COLO668 (cell line): ENCODE measurements at regions not wholly inside any gene's neighbourhood (a gene's known extent, or its start where the extent isn't known, plus 50 kb on each side); places are given as distances from the start of the nearest gene placed in this dataset.

ENCODE experiments used
- DNase-seq: peaks from one replicate; lab custom pipeline; 2025; ENCODE audit not compliant: unreplicated experiment; lab: John Stamatoyannopoulos, UW

- no peak for DNase-seq
Measured at GRCh38 chr3:176737480-176738110, 459.7 kb downstream of the TBL1XR1 start.

DNA sequence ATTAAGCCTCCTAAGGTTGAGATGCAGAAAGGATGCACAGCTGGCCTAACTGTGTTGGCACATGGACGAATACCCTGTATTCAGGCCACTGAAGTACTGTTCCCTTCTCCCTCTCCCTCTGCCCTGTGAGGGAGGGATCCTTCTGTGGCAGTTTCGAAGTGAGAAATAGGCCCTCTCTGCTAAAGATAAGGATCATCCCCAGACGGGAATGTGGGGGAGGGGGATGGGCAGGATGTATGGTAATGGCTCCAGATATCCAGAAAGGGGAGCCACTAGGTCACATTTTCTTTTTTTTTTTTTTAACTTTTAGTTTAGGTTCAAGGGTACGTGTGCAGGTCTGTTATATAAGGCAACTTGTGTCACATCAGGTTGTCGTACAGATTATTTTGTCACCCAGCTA, 463.1 kb downstream of the TBL1XR1 start:
- no peak for DNase-seq

GRCh38 chr3:176724394-176724759, 472.9 kb downstream of the TBL1XR1 start:
- no peak for DNase-seq

DNA sequence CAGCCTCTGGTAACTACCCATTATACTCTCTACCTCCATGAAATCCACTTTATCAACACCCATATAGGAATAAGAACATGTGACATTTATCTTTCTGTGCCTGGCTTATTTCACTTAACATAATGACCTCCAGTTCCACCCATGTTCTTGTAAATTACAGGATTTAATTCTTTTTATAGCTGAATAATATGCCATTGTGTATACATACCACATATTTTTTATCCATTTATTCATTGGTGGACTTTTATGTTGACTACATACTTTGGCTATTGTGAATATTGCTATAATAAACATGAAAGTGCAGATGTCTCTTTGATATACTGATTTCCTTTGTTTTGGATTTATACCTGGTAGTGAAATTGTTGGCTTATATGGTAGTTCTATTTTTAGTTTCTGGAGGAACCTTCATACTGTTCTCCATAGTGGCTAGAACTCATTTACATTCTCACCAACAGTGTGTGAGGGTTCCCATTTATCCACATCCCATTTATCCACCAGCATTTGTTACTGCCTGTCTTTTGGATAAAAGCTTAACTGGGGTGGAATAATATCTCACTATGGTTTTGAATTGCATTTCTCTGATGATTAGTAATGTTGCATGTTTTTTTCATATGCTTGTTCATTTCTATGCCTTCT, 473.4 kb downstream of the TBL1XR1 start:
- no peak for DNase-seq

- no peak for DNase-seq
Measured at GRCh38 chr3:176714034-176714433, 483.2 kb downstream of the TBL1XR1 start.

DNA sequence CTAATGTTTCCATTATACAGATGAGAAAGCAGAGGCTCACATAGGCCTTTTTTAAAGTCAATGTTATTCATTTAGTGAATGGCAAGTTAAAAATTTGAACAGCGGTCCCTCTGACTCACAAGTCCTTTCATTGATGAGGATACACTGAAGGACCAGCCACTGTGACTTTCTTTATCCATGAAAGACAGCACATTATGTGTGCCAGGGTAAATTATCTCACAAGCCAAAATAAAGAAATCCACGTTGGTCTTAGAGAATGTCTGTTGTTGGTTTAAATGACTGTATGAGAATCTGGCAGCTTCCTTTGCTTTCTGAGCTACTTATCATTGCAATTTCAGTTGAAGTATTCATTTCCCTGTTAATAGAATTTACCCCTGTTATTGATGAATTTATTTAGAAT, 485.1 kb downstream of the TBL1XR1 start:
- DNase-seq = no peak

DNA sequence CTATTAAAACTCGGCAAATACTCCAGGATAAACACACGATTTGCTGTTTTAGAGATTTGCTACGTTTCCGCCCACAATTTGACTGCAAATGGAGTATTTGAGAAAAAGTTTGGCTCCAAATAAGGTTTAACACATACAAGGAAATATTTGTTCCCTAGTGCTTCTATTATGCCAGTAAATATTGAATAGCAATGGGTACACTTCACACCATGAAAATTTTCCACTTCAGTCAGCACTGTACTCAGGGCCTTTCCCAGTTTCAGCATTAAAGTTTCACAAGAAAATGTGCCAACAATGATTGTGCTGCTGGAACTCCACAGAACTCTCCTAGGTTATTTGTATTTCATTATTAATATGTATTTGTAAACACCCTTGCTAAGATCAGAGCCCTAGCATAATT, 498.0 kb downstream of the TBL1XR1 start:
- no peak for DNase-seq

DNA sequence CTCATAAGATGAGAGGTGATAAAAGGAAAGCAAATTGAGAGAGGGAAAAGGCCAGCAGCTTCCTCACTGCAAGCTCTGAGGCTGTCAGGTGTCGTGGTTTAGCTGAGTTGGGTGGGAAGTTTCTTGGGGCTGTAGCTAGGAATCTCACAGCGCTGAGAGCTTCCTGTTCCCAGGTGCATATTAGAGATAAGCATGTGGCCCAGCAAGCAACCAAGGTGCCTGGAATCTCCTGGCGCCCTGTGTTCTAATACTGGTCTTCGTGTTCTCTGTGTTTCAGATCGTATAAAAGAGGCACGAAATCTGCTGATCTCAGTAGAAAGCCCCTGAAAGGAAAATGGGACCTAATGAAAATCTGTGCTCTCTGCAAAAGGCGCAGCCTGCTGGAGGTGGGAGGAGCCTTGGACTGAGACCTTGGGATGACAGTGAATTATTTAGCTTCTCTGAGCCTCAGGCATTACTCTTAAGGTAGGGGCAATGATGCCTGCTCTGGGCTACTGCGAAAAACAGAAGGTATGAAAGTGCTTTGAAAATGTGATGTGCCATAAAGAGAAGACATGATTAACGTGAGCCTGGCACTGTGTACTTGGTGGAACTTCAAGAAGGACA, 499.9 kb downstream of the TBL1XR1 start:
- DNase-seq = no peak

DNA sequence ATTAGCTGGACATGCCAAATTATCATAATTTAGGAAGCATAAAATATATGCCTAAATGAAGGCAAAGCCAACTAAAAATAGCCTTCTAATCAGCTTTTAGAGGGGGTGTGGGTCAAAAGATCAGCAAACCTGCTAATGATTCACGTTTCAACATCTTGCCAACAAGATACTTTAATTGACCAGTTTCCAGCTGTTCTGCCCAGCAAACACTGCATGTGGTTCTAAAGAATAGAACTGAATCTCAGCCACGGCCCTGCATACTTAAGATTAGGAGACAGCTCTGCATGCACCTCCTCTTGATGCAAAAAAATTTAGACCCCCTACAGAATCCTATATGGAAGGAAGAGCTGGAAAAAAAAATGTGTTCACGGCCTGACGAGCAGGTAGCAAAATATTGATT, 500.5 kb downstream of the TBL1XR1 start:
- DNase-seq = no peak

GRCh38 chr3:176692966-176693785, 504.1 kb downstream of the TBL1XR1 start:
- no peak for DNase-seq

- DNase-seq = no peak
Measured at GRCh38 chr3:176692199-176692965, 504.9 kb downstream of the TBL1XR1 start.

- DNase-seq = no peak
Measured at GRCh38 chr3:176690083-176690869, 507.0 kb downstream of the TBL1XR1 start.

DNA sequence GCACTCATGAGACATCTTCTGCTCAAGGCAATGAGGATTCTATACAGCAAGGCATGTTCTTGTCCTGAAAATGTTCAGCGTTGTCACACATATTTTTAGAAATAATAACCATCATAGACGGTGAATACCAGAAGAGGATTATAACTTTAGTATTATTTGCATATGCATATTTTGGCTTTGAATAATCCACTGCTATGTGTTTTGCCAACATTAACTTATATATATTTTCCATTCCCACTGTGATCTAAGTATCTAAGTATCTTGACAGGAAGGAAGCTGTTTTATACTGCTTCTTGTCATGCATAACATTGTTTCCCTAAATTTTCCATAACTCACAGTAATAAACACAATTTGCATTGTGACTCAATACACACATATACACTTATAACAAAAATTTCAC, 509.5 kb downstream of the TBL1XR1 start:
- no peak for DNase-seq

GRCh38 chr3:176683382-176683781, 513.9 kb downstream of the TBL1XR1 start:
- DNase-seq = no peak

- DNase-seq = no peak
Measured at GRCh38 chr3:176663837-176664831, 533.1 kb downstream of the TBL1XR1 start.

GRCh38 chr3:176663387-176663786, 533.9 kb downstream of the TBL1XR1 start:
- DNase-seq = no peak

DNA sequence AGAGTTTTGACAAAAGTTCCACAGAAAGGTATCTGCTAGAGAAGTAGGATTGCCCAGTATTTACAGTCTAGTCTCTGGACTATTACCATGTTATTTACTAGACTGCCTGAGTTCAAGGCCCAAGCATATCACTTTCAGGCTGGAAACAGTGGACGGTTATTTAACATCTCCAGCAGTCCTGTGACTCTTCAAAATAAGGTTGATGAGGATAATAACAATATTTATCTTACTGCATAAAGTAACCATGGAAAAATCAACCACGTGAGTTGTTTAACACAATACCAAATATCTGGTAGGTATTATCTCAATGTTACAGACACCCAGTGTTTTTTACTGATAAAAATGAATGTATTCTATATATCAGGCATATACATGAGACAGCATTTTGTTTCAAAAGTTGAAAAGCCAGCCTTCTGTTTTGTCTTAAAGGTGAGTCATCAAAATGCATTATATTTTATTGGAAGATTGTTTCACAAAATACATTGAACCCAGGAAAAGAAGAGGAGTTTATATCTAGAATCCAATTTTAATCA, 535.8 kb downstream of the TBL1XR1 start:
- no peak for DNase-seq

DNA sequence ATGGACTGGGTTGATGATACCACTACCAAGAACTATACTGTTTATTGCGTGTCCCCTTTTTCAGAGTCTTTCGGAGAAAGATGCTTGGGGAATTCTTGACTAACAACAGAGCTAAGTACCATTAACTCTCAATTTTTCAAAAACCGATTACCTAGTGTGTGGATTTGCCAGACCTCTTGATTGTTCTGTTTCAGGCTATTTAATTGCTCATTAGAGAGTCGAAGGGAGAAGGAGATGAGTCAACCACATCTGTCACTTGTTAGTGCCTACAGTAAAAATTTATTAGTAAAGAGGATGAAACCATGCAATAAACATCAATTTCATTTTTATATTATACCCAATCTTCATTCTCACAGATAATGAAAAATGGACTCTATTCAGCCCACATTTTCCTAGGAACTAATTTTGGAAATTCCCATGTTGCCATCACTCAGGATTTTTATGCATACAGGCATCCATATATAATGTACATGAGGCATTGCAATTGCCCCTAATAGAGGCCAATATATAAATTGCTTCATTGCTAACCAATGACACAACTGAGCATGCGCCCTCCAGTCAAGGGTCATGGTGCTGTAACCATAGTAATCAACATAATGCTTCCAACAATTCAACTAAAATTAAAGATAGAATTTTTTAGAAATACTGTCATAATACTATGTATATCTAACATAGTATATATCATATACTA, 541.7 kb downstream of the TBL1XR1 start:
- no peak for DNase-seq
